NCI-H128 (cell line): ENCODE measurements at regions not wholly inside any gene's neighbourhood (a gene's known extent, or its start where the extent isn't known, plus 50 kb on each side); places are given as distances from the start of the nearest gene placed in this dataset.
"Not testable (repeated sequence)": the region's sequence is repeated elsewhere in the genome, so short reads cannot be mapped to it uniquely, and the experiment has no call there.

Experiments
- DNase-seq: peaks from one replicate; lab custom pipeline; 2025; ENCODE audit not compliant: unreplicated experiment; lab: John Stamatoyannopoulos, UW

DNA sequence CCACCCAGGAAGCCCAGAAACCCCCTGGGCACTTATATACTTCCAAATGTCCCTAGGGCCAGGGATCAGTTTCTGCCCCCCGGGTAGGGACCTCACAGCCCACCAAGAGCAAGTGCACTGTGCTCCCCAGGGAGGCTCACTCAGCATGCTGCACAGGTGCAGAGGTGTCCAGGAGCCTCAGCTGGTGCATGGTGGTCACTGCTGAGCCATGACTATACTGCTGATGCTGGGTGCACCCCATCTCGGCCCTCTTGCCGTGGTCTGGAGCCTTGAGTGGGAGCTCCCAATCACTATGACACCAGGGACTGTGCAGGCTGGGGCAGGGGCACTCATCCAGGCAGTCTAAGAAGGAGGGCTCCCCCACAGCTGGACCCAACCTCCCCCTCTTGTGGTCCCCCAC is 617.8 kb upstream of the RAB6C start:
- no peak for DNase-seq

DNA sequence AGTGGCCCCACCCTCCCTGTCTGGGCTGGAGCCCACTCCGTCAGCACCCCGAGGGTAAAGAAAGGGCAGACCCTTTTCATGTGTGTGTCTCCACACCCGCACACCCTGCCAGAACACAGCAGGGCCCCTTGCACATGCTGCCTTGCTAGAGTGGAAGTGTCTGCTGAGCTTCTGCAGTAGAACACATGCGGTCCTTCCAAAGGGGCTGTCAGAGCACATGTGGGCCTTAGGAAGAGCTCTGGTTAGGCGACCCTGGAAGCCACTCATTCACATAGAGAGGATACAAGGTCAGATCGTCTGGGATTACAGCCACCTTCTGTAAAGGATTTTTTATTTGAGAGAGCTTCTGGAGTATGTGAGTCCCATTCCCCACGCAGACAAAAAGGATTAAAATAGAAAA is 613.2 kb upstream of the RAB6C start:
- DNase-seq = no peak

DNA sequence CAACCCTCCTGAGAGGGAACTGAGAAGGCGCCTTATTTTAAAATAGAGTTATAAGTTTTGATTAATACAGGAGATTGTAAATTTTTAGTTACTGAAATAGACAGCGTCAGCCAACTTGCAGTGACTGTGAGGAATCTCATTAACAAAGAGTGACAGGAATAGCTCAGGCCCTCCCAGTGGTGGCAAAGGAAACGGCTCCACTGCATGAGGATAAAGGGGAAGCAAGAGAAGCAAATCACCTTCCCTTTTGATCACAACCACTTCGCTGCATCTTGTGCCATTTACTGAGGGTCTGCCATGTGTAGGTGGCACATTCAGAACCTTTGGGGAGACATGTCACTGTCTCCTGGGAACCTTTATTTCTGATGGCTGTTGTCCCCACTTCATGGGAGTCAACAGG is 612.4 kb upstream of the RAB6C start:
- no peak for DNase-seq

DNA sequence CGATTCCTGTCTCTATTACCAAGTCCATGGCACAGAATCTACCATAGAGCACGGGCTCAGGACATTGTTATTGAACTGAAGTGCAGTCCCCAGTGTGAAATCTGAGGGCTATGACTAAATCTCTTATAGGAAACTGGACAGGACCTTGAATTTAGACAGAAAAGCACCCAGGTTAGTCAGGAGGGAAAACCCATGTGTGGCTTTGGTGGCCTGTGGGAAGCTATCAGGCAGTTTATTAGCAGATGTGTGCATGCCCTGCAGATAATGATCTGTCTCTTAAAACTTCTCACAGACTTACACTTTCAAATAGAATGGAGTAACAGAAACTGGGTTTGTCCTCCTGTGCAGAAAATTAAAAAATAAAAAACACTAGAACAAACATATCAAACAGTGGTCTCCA is 610.0 kb upstream of the RAB6C start:
- no peak for DNase-seq

DNA sequence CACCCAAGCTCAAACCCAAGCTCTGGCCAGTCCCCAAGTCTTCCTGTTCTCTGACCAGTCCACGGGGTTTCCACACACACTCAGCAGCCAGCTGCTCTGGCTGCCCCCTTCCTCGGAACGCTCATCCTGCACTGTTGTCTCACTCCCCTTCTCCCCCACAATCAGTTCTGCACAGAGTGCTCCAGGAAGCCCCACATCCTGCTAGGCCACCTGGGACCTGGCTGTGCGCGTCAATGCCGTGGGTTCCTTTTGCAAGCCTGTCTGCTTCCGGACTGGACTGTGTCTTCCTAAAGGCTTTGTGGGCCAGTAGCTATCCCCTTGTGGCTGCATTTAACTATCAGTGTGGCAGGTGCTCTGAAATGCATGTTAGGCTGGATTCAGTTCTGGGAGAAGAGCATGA is 605.0 kb upstream of the RAB6C start:
- DNase-seq = no peak

DNA sequence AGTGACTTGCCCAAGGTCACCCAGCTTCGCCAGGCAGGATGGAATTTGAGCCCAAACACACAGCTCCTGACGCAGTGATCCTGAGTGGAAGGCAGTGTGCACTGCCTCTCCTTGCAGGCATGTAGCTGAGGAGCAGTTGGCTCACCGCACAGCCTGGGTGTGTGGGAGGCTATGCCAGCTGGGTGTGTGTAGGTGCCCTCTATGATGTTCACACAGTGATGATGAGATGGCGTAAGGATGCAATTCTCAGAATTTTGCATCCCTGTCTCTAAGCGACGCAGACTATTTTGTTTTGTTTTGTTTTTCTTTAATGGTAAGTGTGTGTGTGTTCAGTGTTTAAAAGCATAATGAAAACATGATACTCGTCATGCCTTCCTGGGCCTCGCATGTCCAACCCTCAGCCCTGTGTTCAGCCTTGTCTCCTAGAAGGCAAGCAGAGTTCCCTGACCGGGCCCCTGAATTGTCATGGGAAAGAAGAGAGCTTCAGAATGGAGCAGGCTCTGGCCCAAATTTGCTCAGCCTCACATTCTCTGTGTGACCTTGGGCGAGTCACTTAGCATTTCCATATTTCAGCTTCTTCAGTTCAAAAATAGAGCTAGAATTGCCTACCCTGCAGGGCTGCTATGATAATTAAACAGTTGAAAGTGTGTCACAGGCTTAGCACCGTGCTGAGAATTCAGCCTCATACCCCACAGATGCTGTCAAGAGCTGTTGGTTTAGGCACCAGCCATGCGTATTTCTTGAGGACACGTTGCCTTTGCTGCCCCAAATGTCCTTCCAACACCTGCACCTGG is 603.6 kb upstream of the RAB6C start:
- no peak for DNase-seq

DNA sequence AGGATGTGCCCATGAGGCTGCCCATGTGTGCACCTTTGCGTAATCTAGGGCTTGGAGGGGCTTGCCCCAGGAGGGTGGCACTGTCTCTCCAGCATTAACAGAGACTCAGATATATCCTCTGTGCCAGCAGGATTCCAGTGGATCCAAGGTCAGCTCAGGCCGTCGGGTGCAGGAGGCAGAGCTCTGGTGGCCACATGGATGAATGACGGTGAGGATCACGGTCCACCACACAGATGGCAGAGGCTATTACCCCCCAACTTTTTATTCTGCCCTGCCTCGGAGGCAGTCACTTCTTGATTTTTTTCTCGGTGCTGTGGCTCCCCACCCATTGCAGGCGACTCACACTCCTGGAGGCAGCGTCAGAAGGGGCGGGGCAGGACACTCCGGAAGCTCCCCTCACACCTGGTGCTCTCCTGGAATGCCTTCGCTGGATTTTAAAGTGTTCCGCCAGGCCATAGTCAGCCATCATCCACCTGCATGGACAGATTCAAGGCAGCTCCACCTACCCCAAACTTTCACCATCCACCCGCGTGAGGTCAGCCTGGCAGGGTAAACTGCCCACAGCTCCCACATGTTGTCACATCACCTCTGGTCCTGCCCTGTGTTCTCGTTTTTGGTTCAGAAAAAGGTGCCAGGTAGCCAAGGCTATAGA is 602.9 kb upstream of the RAB6C start:
- no peak for DNase-seq

DNA sequence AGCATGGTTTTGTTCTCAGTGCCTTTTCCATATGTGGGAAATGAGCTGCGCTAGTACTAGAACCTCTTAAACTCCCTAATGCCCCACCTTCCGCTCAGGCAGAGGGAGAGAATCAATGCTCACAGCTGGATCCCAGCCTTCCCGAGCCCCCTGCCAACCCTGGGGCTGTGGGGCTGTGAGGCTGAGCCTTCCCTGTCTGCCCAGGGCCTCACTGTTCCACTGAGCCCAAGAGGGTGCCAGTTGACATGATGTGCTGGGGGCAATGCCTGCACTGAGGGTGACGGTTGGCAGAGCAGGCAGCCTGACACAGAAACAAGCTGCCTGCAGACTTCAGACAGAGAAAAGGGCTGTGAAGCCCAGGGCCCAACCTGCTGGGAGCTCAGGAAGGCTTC is 602.4 kb upstream of the RAB6C start:
- DNase-seq = no peak

DNA sequence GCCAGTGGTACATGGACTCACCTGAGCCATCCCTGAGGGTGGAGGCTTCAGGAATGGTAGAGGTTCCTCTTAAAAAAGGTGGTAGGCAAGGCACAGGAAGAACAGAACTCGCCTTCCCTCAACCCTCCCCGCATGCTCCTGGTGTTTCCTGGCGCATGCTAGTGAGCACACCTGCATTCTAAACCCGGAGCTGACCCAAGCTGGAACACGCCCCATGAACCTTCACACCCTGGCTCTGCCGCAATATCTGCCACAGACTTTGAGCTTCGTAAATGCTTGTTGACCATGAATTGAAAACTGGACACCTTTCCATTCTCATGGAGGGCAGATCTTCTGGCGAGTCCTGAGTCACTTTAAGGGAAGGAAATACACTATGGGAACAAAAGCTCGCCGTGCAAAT is 601.3 kb upstream of the RAB6C start:
- no peak for DNase-seq

DNA sequence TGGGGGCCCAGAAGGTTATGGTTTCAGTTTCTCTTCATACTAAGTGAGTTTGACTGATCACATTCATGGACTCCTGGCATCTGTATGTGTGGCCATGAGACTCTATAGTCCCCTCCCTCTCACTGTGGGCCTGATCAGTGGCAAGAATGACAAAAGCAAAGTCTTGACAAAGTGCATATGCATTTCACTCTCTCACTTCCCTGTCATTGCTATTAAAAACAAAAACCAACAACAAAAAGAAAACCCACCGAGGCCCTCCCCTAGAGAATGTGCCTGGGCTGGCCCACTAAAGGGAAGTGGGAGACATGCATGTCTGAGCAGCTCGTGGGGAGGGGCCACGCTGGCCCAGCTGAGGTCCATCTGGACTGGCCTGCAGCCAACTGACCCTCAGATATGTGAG is 600.1 kb upstream of the RAB6C start:
- DNase-seq = no peak

DNA sequence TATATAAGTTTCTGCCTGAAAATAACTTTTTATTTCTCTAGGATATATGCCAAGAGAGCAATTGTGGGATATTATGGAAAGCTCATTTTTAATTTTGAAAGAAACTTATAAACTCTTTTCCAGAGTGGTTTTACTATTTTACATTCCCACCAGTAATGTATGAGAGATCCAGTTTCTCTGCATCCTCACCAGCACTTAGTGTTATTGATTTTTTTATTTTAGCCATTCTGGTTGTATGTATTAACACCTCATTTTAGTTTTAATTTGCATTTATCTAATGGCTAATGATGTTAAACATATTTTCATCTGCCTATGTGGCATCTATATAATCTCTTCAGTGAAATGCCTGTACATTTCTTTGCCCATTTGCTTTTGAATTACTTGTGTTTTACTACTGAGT is 597.7 kb upstream of the RAB6C start:
- DNase-seq = no peak

DNA sequence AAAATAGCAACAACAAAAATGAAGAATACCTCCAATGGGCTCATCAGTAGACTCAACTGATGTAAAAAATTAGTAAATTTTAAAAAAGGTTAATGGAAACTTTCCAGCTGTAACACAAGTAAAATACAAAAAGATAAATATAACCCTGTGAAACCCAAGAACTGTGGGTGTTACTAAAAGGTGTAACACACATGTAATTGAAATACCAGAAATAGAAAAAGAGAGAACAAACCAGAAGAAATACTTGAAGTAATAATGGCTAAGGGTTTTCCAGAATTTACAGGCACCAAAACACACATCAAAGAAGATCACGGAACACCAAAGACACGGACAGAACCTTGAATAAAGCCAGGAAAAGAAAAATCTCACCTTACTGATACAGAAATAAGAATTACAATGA is 590.6 kb upstream of the RAB6C start:
- DNase-seq = no peak

DNA sequence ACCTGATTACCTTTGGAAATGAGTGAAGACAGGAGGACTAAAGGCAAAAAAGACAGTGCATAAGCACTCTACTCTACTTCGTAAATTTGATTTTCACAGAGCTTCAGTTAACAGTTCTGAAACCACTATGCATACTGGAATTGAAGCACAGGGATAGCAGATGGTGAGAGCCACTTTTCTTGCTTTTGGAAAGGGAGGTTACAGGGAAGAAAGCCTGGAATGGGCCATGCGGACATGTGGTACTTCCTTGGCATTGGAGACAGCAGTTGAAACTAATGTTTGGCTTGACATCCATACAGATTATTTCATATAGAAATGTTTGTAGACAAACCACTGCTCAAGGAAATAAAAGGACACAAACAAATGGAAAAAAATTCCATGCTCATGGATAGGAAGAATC is 585.6 kb upstream of the RAB6C start:
- DNase-seq = no peak

DNA sequence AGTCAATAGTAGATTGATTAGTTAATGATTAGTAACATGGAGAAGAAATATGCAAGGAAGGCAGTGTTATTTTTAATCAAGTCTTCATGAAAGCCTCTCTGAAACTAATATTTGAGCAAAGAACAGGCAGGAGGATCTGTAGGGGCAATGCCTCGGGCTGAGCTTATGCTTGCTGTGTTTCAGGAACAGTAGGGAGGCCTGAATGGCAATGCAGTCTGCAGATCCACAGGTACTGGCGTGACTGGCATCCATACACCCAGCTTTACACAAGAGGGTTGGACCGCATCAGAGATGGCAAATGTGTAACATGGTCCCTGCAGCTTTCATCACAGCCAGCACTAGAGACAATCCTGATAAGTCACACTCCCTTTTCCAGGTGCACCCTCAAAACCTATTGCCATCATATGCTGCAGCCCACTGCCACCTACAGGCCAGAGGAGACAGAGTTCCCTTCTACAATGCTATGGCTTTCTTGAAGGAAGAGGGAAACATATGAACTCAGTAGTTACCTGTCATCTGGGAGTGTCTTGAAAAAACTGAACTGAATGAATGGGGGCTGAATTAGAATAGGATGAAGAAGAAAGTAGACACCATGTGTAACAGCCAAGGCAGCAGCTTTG is 582.4 kb upstream of the RAB6C start:
- DNase-seq = no peak

DNA sequence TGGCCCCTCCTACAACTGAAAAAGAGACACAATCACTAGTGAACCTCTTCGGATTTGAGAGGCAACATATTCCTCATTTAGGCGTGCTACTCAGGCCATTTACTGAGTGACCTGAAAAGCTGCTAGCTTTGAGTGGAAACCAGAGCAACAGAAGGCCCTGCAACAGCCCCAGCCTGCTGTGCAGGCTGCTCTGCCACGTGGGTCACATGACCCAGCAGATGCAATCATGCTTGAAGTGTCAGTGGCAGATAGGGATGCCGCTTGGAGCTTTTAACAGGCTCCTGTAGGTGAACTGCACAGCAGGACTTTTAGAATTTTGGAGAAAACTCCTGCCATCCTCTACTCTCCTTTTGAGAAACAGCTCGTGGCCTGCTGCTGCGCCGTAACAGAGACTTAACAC is 578.6 kb upstream of the RAB6C start:
- no peak for DNase-seq

DNA sequence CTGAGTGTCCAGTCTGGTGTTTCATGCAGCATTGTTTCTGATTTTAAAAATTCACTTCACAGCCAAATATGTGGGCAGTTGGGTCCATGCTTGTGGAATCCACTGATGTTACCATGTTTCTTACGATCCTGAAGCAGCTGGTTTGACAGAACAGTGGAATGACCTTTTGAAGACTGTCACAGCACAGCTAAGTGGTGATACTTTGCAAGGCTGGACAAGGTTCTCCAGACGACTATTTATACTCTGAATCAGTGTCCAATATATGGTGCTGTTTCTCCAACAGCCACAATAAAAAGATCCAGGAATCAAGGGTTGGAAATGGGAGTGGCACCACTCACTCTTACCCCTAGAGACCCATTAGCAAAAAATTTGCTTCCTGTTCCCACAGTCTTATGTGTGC is 577.4 kb upstream of the RAB6C start:
- no peak for DNase-seq

DNA sequence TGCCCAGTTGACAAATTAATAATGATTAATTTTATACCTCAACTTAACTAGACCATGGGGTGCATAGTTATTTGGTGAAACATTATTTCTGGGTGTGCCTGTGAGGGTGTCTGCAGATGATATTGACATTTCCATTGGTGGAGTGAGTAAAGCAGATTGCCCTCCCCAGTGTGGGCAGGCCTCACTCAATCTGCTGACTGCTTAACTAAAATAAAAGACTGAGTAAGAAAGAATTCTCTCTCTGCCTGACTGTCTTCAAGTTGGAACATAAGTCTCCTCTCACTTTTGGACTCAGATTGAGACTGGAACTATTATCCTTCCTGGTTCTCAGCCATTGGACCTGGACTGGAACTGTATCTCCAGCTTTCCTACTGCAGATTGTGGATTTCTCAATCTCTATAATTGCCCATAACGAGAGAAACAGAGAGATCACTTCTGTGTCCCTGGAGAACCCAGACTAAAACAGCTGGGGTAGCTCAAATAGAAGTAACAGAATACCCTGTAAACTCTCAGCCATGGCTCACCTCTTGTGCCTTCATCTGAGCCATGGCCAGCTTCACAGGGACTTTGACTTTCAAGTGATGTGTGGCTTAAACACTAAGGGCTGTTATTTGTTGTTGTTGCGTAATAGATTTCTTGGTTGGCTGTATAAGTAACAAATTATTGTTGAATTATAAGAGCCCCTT is 575.3 kb upstream of the RAB6C start:
- no peak for DNase-seq

DNA sequence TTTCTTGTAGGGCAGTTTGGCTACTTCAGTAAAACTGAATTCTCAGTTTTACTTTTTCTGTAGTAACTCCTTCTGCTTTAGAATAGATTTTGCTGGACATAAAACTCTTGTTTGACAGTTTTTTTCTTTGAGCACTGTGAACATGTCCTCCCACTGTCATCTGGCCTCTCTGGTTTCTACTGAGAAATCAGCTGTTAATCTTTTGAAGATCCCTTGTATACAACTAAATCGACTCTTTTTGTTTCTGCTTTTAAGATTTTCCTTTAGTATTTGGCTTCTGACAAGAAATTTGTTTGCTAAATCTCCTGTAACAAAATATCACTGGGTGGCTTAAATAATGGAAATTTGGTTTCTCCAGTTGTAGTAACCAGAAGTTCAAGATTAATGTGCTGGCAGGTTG is 570.9 kb upstream of the RAB6C start:
- no peak for DNase-seq

DNA sequence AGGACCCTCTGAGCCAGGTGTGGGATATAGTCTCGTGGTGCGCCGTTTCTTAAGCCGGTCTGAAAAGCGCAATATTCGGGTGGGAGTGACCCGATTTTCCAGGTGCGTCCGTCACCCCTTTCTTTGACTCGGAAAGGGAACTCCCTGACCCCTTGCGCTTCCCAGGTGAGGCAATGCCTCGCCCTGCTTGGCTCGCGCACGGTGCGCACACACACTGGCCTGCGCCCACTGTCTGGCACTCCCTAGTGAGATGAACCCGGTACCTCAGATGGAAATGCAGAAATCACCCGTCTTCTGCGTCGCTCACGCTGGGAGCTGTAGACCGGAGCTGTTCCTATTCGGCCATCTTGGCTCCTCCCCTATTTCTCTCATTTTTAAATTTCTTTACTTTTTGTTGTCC is 562.4 kb upstream of the RAB6C start:
- not testable (repeated sequence) for DNase-seq

DNA sequence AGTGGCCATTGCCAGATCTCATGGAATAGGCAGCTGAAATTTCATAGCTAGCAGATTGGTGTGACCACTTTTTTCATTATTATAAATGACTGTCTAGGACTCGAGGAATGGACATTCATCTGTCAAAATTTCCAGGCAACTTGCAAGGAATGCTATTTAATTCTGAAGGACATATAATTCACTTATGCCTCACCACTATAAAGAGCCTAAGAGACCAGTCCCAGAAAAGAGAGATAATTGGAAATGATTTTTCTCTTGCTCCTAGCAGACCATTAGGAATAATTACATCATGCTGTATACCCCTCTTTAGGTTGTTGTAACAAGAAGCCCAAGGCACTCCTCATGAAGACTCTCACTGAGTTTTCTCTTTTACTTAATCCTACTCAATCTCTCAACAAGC is 557.4 kb upstream of the RAB6C start:
- DNase-seq = no peak

DNA sequence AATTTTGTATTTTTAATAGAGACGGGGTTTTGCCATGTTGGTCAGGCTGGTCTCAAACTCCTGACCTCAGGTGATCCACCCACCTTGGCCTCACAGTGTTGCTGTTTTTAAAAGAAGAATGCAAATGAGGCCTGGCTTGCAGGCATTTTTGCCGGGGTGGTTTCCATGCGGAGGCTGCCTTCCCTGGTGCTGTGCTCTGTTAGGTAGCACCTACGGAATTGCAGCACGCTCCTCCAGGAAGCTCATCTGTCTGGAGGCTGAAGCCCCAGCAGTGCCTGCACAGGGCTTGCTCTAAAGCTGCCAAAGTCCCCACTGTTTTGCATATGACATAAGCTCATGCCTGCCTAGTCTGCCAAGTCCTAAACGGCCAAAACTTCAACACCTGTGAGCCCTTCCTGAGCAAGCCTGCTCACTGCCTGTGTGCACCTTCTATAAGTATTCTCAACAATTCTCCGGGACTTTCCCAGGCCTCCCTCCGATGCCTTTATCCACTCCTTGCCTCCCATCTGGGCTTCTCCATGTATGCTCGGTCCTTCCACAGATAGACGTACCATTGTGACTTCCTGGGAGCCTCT is 551.3 kb upstream of the RAB6C start:
- DNase-seq = no peak

DNA sequence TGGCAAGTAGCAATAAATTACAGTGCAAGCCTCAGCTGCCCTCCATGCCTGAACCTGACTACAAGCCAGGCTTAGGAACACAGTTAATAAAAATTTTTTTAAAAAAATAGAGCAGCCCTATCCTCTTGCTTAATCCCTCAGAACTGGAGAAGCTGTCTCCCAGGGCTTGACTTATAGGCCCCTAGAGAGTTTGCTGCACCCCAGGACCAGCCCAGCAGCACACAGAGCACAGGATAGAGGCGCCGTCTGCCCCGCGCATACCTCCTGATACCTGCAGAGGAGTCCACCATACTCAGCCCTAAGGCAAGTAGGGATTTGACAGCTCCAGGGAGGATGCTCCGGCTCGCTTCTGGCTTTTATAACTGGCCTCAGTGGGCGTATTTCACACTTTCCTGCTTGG is 548.6 kb upstream of the RAB6C start:
- DNase-seq = no peak
